HG03064 (cell line): ENCODE measurements at regions not wholly inside any gene's neighbourhood (a gene's known extent, or its start where the extent isn't known, plus 50 kb on each side); places are given as distances from the start of the nearest gene placed in this dataset.
"Not testable (repeated sequence)": the region's sequence is repeated elsewhere in the genome, so short reads cannot be mapped to it uniquely, and the experiment has no call there.

Source experiments
- ATAC-seq: cut with Tn5 transposase; IDR thresholded peaks from one replicate; pipeline ENCODE4 v1.9.1; 2021; ENCODE audit warnings: low read depth; ENCODE audit not compliant: unreplicated experiment

DNA sequence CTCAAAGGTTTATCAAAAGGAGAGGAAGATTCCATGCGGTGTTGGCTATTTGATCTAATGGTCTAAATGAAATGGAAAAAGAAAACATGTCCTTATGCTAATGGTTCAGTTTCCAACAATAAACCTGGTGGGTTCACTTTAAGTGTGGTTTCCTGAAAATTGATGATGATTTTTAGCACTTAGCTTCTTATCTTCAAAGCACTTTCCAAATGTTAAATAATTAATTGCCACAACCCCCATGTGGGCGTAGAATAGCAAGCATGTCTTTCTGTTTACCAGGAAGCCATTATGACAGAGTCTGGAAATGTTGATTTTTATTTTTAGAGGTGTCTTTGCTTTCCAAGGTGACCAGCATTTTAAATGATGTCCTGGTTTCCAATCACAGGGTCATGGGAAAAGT lies 134.8 kb upstream of the SLC4A4 start:
- no peak for ATAC-seq

DNA sequence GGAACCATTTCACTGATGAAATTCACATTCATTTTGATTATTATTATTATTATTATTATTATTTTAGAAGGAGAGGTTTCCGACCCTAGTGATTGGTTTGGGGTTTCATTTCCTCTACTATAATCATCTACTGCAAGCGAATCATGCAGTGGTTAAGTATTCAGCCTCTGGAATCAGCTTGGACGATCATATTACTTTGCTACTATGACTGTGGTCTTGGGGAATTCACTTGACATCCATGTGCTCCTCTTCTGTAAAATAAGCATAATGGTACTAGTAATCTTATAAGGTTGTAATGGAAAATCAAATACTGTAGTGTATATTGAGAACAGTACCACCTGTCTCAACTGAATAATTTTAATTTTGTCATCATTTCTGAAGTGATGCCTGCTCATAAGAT lies 132.1 kb upstream of the SLC4A4 start:
- no peak for ATAC-seq

DNA sequence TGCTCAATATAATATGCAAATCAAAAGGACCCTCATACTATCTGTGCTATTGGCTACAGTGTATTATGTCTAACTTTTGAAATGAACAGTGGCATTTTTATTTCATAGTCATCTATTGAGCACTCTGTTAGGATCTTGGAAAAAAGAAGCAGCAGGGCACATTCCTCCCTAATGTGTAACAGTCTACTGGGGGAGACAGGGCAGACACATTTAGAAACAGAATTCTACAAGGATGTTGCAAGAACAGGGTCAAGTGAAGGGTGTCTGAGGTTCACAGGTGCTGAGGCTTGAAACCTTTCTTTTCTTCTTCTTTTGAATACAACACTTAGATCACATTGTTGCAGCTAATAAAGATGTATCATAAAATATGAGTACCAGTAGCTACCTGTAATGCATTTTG lies 129.7 kb upstream of the SLC4A4 start:
- no peak for ATAC-seq

DNA sequence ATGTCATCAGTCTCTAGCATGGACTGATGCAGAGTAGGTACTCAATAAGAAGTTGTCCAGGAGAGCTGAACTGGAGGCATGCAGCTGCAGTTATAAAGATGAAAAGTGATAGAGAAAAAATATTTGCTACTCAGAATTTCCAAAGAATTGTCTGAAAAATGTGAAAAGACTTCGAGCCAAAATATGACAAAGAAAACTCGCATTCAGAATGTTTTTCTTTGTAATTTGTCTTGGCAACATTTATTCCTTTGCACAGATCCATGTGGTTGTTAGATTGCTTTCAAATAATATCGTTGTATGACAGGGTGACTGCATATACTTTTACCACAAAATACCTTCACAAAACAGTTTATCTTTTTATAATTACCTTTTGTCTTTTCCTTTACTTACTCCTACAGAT lies 128.0 kb upstream of the SLC4A4 start:
- no peak for ATAC-seq

DNA sequence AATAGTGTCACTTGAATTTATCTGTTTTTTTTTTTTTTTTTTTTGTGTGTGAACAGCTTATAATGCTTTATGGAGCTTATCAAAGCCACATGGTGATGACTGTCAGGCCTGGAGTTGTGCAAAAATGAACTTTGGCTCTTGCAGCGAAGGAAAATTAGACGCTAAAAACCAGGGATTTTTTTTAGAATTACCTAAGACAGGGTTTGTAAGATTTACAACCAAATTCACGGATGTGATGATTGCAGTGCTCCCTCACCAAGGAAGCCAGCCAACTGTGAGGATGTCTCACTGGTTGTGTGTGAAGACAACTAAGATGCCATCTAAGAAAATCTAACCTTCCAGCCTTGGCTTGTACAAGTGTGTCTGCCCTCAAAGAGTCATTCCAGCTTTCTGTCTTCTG lies 127.1 kb upstream of the SLC4A4 start:
- ATAC-seq = no peak

DNA sequence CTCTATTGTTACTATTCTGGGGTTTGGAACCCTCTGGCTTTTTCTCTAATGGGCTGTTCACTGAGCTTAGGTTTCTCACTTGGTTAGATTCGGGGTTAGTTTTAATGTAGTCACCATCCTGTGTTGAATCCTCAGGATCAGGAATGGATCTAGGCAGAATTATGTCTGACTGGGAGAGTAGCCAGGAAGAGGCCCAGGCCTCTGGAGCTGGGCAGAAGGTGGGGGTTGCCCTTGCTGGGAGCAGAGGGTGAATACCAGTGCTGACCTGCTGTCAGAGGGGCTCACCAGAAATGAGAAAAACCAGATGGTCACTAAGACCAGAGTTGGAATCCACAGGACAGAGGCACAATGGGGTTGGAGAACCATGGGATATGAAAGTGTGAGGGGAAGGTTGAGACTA lies 126.6 kb upstream of the SLC4A4 start:
- no peak for ATAC-seq

DNA sequence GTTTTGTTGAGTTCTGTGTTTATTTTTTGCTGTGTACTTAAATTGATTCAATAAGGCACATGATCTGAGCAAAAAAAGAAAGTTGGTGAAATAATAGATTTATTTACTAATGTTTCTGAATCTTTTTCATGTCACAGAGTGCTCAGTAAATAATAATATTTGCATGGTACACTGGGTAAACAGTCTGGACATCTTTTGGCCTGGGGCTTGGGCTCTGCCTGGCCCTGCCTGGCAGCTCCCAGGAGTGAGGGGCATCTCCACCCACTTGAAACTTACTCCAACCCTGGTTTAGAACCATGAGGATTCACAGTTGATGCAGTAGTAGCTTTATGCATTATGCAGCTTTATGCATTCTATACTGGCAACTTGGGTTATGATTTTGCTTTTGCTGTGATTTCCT lies 124.2 kb upstream of the SLC4A4 start:
- no peak for ATAC-seq

DNA sequence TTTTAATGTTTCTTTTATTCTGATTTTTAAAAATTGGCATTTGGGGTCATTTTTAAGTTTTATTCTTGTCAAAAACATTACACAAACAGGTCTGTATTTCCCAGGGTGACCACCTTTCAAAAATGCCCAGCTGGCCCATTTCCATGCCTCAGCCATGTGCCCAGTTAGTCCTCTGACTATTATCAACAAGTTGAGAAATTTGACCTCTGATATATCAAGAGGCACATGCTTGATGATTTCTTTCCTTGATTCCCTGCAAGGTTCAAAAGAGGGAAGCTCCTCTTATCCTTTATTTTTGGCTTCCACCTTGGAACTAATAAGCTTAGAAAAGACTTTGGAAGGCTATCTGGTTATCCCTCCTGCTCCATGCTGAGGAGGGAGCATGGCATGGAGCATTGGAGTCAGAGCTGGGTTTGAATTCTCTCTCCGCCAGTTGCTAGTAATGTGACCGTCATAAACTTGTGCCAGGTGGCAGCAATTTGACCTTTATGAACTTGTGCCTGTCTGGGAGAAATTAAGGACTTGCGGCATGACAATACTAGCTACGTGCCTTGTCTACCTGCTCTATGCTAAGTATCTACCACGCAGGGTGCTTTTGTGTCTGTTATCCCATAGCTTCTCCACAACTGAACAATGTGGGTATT lies 122.4 kb upstream of the SLC4A4 start:
- ATAC-seq = no peak

DNA sequence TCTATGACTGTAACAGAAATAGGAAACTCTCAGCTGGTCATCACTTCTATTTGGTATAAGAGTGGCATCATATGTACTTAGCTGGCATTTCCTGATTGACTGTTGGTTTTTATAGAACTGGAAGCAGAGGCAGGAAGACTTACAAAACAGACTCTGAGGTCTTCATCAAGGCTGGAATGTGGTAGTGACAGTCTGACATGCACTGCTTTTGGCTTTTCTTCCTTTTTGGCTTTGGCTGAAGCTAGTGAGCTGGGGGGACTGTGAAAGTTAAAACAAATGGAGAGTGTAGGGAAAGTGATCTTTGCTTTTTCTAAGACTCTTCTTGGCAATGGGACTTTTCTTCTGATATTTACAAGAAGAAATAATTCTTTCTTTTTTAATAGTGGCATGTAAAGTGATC lies 121.1 kb upstream of the SLC4A4 start:
- no peak for ATAC-seq

DNA sequence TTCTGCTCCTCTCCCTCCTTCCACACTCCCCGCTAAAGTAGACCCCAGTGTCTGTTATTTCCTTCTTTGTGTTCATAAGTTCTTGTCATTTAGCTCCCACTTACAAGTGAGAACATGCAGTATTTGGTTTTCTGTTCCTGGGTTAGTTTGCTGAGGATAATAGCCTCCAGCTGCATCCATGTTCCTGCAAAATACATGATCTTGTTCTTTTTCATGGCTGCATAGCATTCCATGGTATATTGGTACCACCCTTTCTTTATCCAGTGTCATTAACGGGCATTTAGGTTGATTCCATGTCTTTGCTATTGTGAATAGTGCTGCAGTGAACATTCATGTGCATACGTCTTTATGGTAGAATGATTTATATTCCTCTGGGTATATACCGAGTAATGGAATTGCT lies 118.0 kb upstream of the SLC4A4 start:
- ATAC-seq = not testable (repeated sequence)

DNA sequence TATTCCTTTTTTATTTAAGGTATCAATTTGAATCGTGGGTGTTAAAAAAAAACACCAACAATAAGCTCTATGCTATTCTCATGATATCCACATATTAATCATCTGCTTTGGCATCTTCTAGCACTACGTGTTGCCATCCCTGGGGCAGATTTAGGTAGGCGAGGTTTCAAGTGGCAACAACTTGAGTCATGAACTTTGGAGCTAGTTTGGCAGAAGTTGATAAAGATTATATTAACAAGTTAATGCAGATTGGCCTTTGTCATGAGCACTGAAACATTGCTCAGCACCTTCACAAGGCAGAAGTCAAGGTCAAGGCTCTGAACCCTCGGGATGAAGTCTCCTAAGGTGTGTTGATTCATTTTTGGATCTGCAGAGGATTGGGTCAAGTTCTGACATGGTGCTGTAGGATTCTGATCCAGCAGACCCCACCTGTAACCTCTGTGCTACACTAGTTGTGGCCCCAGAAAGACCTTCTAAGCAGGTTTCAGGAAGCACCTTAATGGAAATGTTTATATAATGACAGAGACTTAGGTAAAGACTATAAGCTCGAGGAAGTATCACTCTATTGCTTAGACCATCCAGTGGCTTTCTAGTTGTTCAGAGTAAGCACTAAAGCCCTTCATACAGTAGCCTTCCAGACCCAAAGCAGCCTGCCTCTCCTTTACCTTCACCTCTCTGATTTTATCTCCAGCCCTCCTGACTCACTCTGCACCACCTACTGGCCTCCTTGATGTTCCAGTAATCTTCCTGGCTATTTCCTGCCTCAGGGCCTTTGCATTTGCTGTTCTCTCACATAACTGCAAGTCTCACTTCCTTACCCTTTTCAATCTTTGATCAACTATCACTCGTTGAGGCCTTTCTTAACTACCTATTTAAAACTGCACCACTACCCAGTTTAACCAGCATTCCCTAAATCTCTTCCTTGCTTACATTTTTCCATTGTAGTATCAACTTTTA lies 117.0 kb upstream of the SLC4A4 start:
- no peak for ATAC-seq

DNA sequence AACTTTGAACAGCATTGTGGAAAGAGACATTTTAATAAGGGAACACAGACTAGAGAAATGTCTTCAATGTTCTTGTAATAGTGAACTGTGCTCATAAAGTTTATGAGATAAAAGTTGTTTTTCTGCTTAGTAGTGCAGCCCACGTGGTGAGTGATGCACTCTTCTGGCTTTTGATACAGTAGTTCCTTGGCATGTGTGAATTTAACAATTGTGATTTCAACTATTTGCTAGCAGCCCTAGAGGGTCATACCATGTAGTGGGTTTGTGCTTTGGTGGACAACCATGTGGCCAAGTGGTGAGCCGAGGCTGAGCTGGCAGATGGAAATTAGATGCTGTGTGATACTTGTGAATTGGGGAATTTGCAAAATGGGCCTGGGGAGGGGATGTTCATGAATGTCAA lies 116.2 kb upstream of the SLC4A4 start:
- no peak for ATAC-seq

DNA sequence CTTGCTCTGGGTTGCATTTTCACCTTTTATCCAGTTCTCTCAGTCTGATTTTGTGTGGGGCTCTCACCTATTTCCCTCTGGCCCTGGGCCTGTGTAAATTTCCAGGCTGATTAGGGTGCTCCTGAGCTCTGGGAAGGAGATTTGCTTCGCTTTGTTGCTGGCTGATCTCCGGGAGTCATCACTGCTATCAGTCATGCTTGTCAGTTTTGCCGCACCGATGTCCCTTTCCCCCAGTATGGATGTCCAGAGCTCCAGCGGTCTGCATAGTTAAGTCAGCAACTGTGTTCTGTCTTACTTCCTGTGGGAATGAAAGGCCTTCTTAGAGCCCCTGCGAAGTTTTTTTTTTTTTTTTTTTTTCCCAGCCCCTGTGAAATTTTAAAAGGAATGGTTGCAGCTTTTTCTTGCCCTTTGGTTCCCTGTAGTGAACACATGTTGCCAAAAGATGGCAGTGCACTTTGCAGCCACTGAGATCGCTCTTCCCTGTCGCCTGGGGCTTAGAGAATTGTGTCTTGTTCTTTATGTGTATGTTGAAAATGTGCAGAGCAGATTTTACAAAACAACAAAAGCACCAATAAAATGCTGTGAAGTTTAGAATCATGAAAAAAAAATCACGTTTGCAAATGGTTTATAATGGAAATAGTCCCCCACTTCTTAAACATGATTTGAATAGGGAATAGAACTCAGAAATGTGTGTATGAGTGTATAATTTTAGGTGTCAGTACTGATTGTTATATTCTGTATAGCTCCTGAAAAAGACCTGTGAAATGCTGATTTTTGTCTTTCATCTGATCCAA lies 109.1 kb upstream of the SLC4A4 start:
- no peak for ATAC-seq

DNA sequence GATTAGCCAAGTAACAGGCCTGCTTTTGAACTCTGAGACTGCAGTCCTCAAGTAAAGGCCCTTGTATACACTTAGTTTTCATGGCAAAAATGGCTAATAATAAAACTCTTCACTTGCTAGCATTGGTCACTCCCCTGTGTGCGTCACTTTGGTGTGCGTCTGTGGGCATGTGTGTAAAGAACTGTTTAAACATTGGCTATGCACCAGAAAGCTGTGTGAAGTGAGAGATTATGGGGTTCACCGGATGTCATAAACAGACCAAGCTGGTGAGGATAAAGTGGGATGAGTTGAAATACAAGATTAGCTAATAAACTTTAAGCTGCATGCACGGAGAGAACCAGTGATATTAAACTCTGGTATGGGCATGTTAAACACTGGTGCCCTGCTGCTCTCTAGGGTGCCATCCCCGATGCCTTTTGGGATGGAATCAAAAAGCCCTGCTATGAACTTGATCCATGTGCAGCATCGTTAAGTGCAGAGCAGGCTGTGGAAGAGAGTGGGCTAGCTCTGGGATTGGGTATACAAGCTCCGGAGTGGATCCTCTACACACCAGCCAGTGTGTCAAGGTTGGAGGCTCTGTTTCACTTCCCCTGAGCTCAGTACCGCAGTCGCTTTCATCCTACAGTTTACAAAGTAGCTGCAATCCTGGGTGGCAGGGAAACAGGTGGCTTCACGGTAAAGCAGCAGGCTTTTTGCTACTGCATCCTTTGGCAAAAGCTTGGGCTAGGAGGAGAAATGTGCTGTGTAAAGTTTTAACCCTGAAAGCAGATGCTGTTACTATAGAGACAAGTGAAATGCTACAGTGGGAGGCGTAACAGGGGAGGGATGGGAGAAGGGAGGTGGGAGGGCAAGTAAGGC lies 108.3 kb upstream of the SLC4A4 start:
- ATAC-seq = no peak

DNA sequence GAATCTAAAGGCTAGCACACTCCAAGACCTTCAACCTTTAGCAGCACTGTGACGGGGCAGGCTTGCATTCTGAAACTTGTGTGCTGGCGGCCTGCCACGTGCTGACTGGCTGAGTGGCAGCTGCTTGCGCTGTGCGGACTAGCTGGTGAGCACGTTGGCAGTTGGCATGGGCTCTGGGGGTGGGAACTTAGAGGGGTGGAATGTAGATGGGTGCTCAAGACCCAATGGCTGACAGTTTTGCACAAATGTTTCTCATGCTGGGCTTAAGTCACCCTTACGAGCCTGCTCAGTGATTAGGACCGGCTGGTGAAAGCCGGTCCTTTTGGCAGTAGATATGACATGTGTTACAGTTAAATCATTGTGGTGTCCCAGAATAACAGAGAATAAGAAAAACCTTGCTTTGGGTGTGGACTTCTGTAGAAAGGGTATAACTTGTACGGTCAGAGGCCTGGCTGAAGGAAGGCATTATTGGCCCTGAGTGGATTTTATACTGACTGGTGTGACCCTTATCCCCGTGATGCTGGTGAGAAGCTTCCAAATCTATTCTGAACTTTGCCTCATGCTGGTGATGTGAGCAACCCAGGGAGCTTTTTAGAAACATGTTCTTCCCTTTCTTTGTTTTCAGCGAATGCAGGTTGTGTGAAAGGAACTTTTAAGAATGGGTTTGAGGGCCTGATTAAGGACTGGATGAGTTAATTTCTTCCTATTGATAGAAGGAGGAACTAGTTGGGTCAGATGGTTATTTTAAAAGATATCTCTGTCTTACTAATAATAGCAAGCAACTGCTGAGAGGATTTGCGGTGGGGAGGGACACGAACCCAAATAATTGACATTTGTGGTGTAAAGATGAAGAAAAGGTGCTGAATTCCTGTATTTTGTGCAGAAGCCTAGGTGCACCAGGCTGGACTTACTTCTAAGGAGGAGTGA lies 107.4 kb upstream of the SLC4A4 start:
- ATAC-seq = no peak

DNA sequence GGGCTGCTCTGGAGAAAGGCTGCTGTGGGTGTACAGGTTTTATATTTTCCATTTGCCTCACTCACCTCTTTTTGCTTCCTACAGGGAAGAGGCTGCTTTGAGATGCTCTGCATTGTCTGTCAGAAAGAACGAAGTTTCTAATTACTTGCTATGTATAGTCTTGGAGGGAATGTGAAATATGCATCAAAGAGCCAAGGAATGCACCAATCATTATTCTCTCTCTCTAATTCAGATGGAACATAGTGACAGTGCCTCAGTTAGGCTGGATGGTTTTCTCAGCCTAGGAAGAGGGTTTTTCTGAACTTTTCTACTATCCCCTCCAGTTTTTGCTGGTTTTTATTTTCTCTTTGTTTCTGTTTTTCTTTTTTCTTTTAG lies 106.8 kb upstream of the SLC4A4 start:
- ATAC-seq = no peak

DNA sequence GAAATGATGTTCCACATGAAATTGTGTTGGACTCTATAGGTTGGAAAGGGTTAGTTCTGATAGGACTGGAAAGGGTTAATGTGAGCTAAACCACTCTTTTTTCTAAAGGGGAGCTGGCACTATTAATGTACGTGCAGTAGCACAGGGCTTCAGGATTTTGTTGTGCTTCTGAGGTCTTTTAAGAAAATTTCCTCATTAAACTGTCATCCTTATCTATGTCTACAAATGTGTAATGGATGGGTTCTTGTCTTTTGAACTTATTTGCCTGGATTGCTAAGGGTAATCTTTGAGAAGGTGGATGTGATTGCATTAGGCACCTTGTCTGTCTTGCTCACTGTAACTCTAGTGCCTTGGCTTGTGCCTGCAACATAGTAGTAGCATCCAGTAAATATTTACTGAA lies 106.0 kb upstream of the SLC4A4 start:
- ATAC-seq = no peak

DNA sequence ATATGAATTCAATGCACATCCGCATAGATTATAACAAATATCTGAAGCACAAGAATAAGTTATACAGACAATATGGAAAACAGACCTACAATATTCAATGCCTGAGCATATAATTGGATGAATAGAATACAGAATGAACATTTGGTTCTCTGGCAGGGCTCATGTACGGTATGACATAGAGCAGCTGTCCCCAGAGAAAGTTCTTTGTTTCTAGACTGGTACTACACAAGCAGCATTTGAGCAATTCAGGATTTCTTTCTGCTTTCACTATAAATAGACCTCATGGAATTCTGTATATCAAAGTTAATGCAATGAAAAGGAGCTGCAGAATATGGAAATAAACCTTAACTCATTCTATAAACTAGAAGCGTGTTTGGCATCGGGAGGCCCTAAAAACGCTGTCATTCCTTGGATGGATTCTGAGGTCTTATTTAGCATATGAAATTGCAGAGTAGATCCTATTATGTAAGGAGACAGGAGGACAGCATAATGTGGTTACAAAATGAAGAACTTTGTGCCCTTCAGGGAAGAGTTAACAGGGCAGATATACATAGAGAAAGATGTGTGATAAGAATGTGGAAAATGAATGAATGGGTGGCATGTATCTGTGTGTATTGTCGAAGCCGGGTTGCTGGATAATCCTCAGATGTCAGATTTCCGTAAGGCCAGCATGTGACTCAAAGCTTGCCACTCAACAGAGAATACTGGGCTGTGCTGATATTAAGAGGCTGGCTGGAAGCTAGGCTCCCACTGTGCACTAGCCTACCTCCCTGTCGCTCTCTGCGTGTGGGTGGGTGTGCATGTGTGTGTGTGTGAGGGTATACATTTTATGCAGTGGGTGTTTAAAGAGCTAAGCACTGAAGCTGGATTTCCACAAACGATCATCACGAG lies 103.3 kb upstream of the SLC4A4 start:
- no peak for ATAC-seq
